GM23338 (cell line): ENCODE measurements at regions not wholly inside any gene's neighbourhood (a gene's known extent, or its start where the extent isn't known, plus 50 kb on each side); places are given as distances from the start of the nearest gene placed in this dataset.

Experiments used
- ATAC-seq: fragments of 200-7000 bp; cut with Tn5 transposase; 3 replicates; pipeline ENCODE4 v1.9.1; 2020
- DNase-seq: peaks from one replicate; pipeline ENCODE4 v3.0.0-alpha.2; 2015; ENCODE audit warnings: low spot score
- H2AFZ ChIP-seq: fragments of 200-600 bp; sonication (generic); 2 replicates; pipeline ENCODE4 v1.8.0; 2016; ENCODE audit warnings: antibody characterized with exemption, mild to moderate bottlenecking, moderate library complexity
- H3F3A ChIP-seq: fragments of 200-600 bp; sonication (generic); replicated peaks from 2 replicates; pipeline ENCODE4 v1.8.0; 2017; ENCODE audit warnings: antibody characterized with exemption, mixed run types, low read depth
- H3K27ac ChIP-seq: fragments of 200-600 bp; sonication (generic); 2 replicates; pipeline ENCODE4 v1.6.1; 2016; ENCODE audit warnings: low read depth
- H3K27me3 ChIP-seq: fragments of 200-600 bp; sonication (generic); 2 replicates; pipeline ENCODE4 v1.8.0; 2016; ENCODE audit warnings: mild to moderate bottlenecking, mixed run types, moderate library complexity; ENCODE audit not compliant: insufficient read depth
- H3K36me3 ChIP-seq: fragments of 200-600 bp; sonication (generic); 2 replicates; pipeline ENCODE4 v1.8.0; 2016; ENCODE audit warnings: mild to moderate bottlenecking; ENCODE audit not compliant: insufficient read depth
- H3K4me1 ChIP-seq: fragments of 200-600 bp; sonication (generic); 2 replicates; pipeline ENCODE4 v1.8.0; 2016; ENCODE audit warnings: mild to moderate bottlenecking, moderate library complexity; ENCODE audit not compliant: insufficient read depth
- H3K4me2 ChIP-seq: fragments of 200-600 bp; sonication (generic); 2 replicates; pipeline ENCODE4 v1.7.1; 2017; ENCODE audit warnings: mixed run types
- H3K4me3 ChIP-seq: fragments of 200-600 bp; sonication (generic); 2 replicates; pipeline ENCODE4 v1.6.1; 2016; ENCODE audit warnings: mixed run types
- H3K79me2 ChIP-seq: fragments of 200-600 bp; sonication (generic); replicated peaks from 2 replicates; pipeline ENCODE4 v1.8.0; 2017; ENCODE audit warnings: mild to moderate bottlenecking; ENCODE audit not compliant: insufficient read depth
- H3K9me2 ChIP-seq: fragments of 200-600 bp; sonication (generic); 2 replicates; pipeline ENCODE4 v1.8.0; 2017; ENCODE audit not compliant: insufficient read depth
- H4K20me1 ChIP-seq: fragments of 200-600 bp; sonication (generic); replicated peaks from 2 replicates; pipeline ENCODE4 v1.8.0; 2017; ENCODE audit warnings: mild to moderate bottlenecking; ENCODE audit not compliant: insufficient read depth
- H3K27ac Mint-ChIP-seq: 2 replicates; pipeline ENCODE4 v1.8.0; 2020; ENCODE audit warnings: inconsistent platforms, mild to moderate bottlenecking, moderate library complexity, mixed read lengths
- H3K27me3 Mint-ChIP-seq: 3 replicates; pipeline ENCODE4 v1.8.0; 2022; ENCODE audit warnings: low read depth, mild to moderate bottlenecking, moderate library complexity, mixed read lengths, inconsistent platforms; ENCODE audit not compliant: insufficient read depth, poor library complexity
- H3K36me3 Mint-ChIP-seq: 3 replicates; pipeline ENCODE4 v1.8.0; 2021; ENCODE audit warnings: low read depth, mild to moderate bottlenecking, inconsistent platforms, moderate library complexity, mixed read lengths
- H3K4me1 Mint-ChIP-seq: 3 replicates; pipeline ENCODE4 v1.8.0; 2020; ENCODE audit warnings: mild to moderate bottlenecking, inconsistent platforms, mixed read lengths
- H3K4me3 Mint-ChIP-seq: 3 replicates; pipeline ENCODE4 v1.8.0; 2021; ENCODE audit warnings: moderate library complexity, mild to moderate bottlenecking, inconsistent platforms, mixed read lengths
- H3K9me3 Mint-ChIP-seq: 3 replicates; pipeline ENCODE4 v1.8.0; 2020; ENCODE audit warnings: moderate library complexity, mild to moderate bottlenecking, inconsistent platforms, mixed read lengths
- CREB1 ChIP-seq: fragments of 250-450 bp; sonication (Bioruptor Pico); IDR thresholded peaks from 2 replicates; pipeline ENCODE4 v1.5.0; 2020; ENCODE audit warnings: low read depth, mild to moderate bottlenecking, moderate library complexity
- CTCF ChIP-seq, 2 experiments: fragments of 200-600 bp in 1 of 2; sonication (generic) in 1 of 2; conservative IDR thresholded peaks; 2 replicates each; pipeline versions ENCODE4 v1.5.1 to v1.6.1; 2016 to 2017; ENCODE audit warnings: antibody characterized with exemption in 2 of 2, low read depth in 2 of 2, mild to moderate bottlenecking in 2 of 2, moderate library complexity in 1 of 2
- ETS1 ChIP-seq: IDR thresholded peaks from 2 replicates; pipeline ENCODE4 v1.6.1; 2016; ENCODE audit warnings: antibody characterized with exemption
- EZH2phosphoT487 ChIP-seq: fragments of 200-600 bp; sonication (generic); IDR thresholded peaks from one replicate; pipeline ENCODE4 v1.8.1; 2018; ENCODE audit warnings: antibody characterized with exemption; ENCODE audit not compliant: unreplicated experiment
- JUNB ChIP-seq: IDR thresholded peaks from one replicate; pipeline ENCODE4 v1.6.1; 2016; ENCODE audit warnings: antibody characterized with exemption; ENCODE audit not compliant: unreplicated experiment
- POLR2AphosphoS5 ChIP-seq: IDR thresholded peaks from 2 replicates; pipeline ENCODE4 v1.6.1; 2016; ENCODE audit warnings: antibody characterized with exemption, low read depth
- REST ChIP-seq: IDR thresholded peaks from one replicate; pipeline ENCODE4 v1.6.1; 2018; ENCODE audit warnings: antibody characterized with exemption; ENCODE audit not compliant: unreplicated experiment
- ZNF114 ChIP-seq: fragments of 250-450 bp; sonication (Bioruptor Pico); IDR thresholded peaks from 2 replicates; pipeline ENCODE4 v1.5.0; 2020; ENCODE audit warnings: mild to moderate bottlenecking, moderate library complexity
- ZNF331 ChIP-seq: fragments of 250-450 bp; sonication (Bioruptor Pico); IDR thresholded peaks from 2 replicates; pipeline ENCODE4 v1.5.0; 2020; ENCODE audit warnings: low read depth, mild to moderate bottlenecking, moderate library complexity

- Mint-ChIP-seq H3K4me1 (no peaks in the 10 kb centered on the region), H3K9me3 (peaks cover 94% of the 10 kb centered on the region), H3K36me3 (peaks cover 31% of the 10 kb centered on the region), H3K27me3 (peaks cover 6% of the 10 kb centered on the region), H3K4me3 (no peak overlapping the region), H3K27ac (no peak overlapping the region)
- Histone ChIP-seq H3K27ac (no peak overlapping the region), H2AFZ (no peak overlapping the region), H3K79me2 (no peaks in the 10 kb centered on the region), H3K4me1 (no peaks in the 10 kb centered on the region), H3K27me3 (no peaks in the 10 kb centered on the region), H4K20me1 (no peaks in the 10 kb centered on the region), H3K36me3 (no peaks in the 10 kb centered on the region), H3K4me3 (no peak overlapping the region), H3F3A (no peaks in the 10 kb centered on the region), H3K9me2 (no peaks in the 10 kb centered on the region), H3K4me2 (no peak overlapping the region)
- ATAC-seq (no peak), DNase-seq (no peak)
- no peak for TF ChIP-seq ETS1
- no peak for TF ChIP-seq POLR2AphosphoS5
- no peak for TF ChIP-seq CTCF (conservative IDR thresholded peaks at IDR 0.05; ENCODE audit: low read depth in 2 of 2)
These were observed 240.5 kb upstream of the SALL3 start for GRCh38 chr18:78739115-78739514.

GRCh38 chr18:78739882-78740677 is 239.5 kb upstream of the SALL3 start:
- Mint-ChIP-seq H3K4me1 (no peaks in the 10 kb centered on the region), H3K9me3 (peaks cover 97% of the 10 kb centered on the region), H3K36me3 (peaks cover 30% of the 10 kb centered on the region), H3K27me3 (peaks cover 6% of the 10 kb centered on the region), H3K27ac (no peak overlapping the region), H3K4me3 (no peak overlapping the region)
- no peak for DNase-seq
- H3K9me2 ChIP-seq = no peaks in the 10 kb centered on the region
- no peaks in the 10 kb centered on the region for H4K20me1 ChIP-seq
- no peaks in the 10 kb centered on the region for H3F3A ChIP-seq
- no peaks in the 10 kb centered on the region for H3K4me1 ChIP-seq
- H3K27me3 ChIP-seq = no peaks in the 10 kb centered on the region
- TF ChIP-seq EZH2phosphoT487 (no peak), CTCF (conservative IDR thresholded peaks at IDR 0.05; ENCODE audit: low read depth in 2 of 2) (no peak), REST (no peak), ZNF331 (CRISPR knock-in tag) (no peak), JUNB (no peak), ETS1 (no peak), POLR2AphosphoS5 (no peak), CREB1 (CRISPR knock-in tag) (no peak), ZNF114 (CRISPR knock-in tag) (no peak)
- no peak overlapping the region for H3K27ac ChIP-seq
- no peak overlapping the region for H3K4me3 ChIP-seq
- no peaks in the 10 kb centered on the region for H3K79me2 ChIP-seq
- H3K36me3 ChIP-seq = no peaks in the 10 kb centered on the region
- H3K4me2 ChIP-seq = no peak overlapping the region
- no peak overlapping the region for H2AFZ ChIP-seq
- no peak for ATAC-seq
